ENCODE measurements at regions not wholly inside any gene's neighbourhood (a gene's known extent, or its start where the extent isn't known, plus 50 kb on each side); places are given as distances from the start of the nearest gene placed in this dataset.

GRCh38 chr4:15250021-15250441 lies 177.8 kb upstream of the C1QTNF7 start:
- ATAC-seq = peak; percentile 71
- no peak for DNase-seq (ENCODE audit: low spot score)
- intact Hi-C loops (cut with DNase I) = no loop called here

- ATAC-seq (no peak), DNase-seq (ENCODE audit: low spot score) (no peak)
- intact Hi-C loops (cut with DNase I) = no loop called here
Observed at GRCh38 chr4:15253349-15253748, 174.5 kb upstream of the C1QTNF7 start.

- DNase-seq (ENCODE audit: low spot score) = no peak
Observed at GRCh38 chr4:15254236-15254880, 173.5 kb upstream of the C1QTNF7 start.

GRCh38 chr4:15255537-15255936 lies 172.3 kb upstream of the C1QTNF7 start:
- ATAC-seq = no peak
- intact Hi-C loops (cut with DNase I) = no loop called here
- DNase-seq (ENCODE audit: low spot score) = no peak

More at GRCh38 chr4:15254236-15254880, 173.5 kb upstream of the C1QTNF7 start:
- intact Hi-C loops (cut with DNase I) = no loop called here
- no peak for ATAC-seq

GRCh38 chr4:15260758-15261157 lies 167.1 kb upstream of the C1QTNF7 start:
- no peak for DNase-seq (ENCODE audit: low spot score)
- intact Hi-C loops (cut with DNase I) = no loop called here
- no peak for ATAC-seq

- DNase-seq (ENCODE audit: low spot score) (no peak), ATAC-seq (no peak)
- intact Hi-C loops (cut with DNase I) = no loop called here
Observed at GRCh38 chr4:15262396-15262795, 165.4 kb upstream of the C1QTNF7 start.

- intact Hi-C loops (cut with DNase I) = no loop called here
- ATAC-seq (no peak), DNase-seq (ENCODE audit: low spot score) (no peak)
Observed at GRCh38 chr4:15270201-15270600, 157.6 kb upstream of the C1QTNF7 start.

GRCh38 chr4:15286041-15286440 lies 141.8 kb upstream of the C1QTNF7 start:
- ATAC-seq (no peak), DNase-seq (ENCODE audit: low spot score) (no peak)
- intact Hi-C loops (cut with DNase I) = no loop called here

- DNase-seq (ENCODE audit: low spot score) = no peak
Observed at GRCh38 chr4:15291122-15291521, 136.7 kb upstream of the C1QTNF7 start.

GRCh38 chr4:15293711-15294110 lies 134.1 kb upstream of the C1QTNF7 start:
- intact Hi-C loops (cut with DNase I) = no loop called here
- DNase-seq (ENCODE audit: low spot score) = no peak
- no peak for ATAC-seq

More at GRCh38 chr4:15291122-15291521, 136.7 kb upstream of the C1QTNF7 start:
- ATAC-seq = no peak
- intact Hi-C loops (cut with DNase I) = no loop called here

GRCh38 chr4:15294202-15294601 lies 133.6 kb upstream of the C1QTNF7 start:
- ATAC-seq (no peak), DNase-seq (ENCODE audit: low spot score) (no peak)
- intact Hi-C loops (cut with DNase I) = no loop called here

- intact Hi-C loops (cut with DNase I) = no loop called here
- ATAC-seq = no peak
- no peak for DNase-seq (ENCODE audit: low spot score)
Observed at GRCh38 chr4:15294832-15295231, 133.0 kb upstream of the C1QTNF7 start.

GRCh38 chr4:15295421-15296162 lies 132.2 kb upstream of the C1QTNF7 start:
- ATAC-seq (no peak), DNase-seq (ENCODE audit: low spot score) (no peak)
- intact Hi-C loops (cut with DNase I) = no loop called here

GRCh38 chr4:15297344-15297743 lies 130.5 kb upstream of the C1QTNF7 start:
- ATAC-seq = no peak

GRCh38 chr4:15299627-15300026 lies 128.2 kb upstream of the C1QTNF7 start:
- intact Hi-C loops (cut with DNase I) = no loop called here
- no peak for DNase-seq (ENCODE audit: low spot score)
- no peak for ATAC-seq

More at GRCh38 chr4:15297344-15297743, 130.5 kb upstream of the C1QTNF7 start:
- DNase-seq (ENCODE audit: low spot score) = no peak
- intact Hi-C loops (cut with DNase I) = no loop called here

- ATAC-seq = peak; percentile 83
- intact Hi-C loops (cut with DNase I) = no loop called here
- DNase-seq (ENCODE audit: low spot score) = no peak
Observed at GRCh38 chr4:15303052-15303641, 124.7 kb upstream of the C1QTNF7 start.

- ATAC-seq = no peak
- intact Hi-C loops (cut with DNase I) = no loop called here
Observed at GRCh38 chr4:15314974-15315373, 112.9 kb upstream of the C1QTNF7 start.

GRCh38 chr4:15317246-15317645 lies 110.6 kb upstream of the C1QTNF7 start:
- intact Hi-C loops (cut with DNase I) = no loop called here
- DNase-seq (ENCODE audit: low spot score) = no peak
- ATAC-seq = no peak

More at GRCh38 chr4:15314974-15315373, 112.9 kb upstream of the C1QTNF7 start:
- no peak for DNase-seq (ENCODE audit: low spot score)

- intact Hi-C loops (cut with DNase I) = no loop called here
- DNase-seq (ENCODE audit: low spot score) (no peak), ATAC-seq (no peak)
Observed at GRCh38 chr4:15318621-15319348, 109.0 kb upstream of the C1QTNF7 start.

Data from sciatic nerve (tissue), 2 donors.